ENCODE measurements at regions not wholly inside any gene's neighbourhood (a gene's known extent, or its start where the extent isn't known, plus 50 kb on each side); places are given as distances from the start of the nearest gene placed in this dataset.

DNA sequence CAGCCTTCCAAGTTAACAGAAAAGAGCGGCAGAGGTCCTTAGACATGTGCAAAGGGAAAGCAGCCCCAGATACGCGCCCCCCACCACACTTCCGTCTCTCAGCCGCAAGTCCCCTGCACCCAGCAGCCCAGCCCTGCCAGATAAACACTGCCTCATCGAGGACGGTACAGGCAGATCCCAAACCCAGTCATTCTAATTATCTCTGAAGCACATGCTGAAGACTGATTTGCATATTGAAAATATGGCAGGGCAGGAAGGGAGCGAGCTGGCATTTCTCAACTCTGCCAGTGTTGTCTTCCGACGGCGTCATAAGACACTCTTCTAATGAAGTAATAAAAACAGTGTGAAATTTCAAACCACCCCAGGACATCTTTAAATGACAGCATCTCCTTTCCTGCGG is 122.8 kb upstream of the CDH4 start:
- TF ChIP-seq, protein P1, sequence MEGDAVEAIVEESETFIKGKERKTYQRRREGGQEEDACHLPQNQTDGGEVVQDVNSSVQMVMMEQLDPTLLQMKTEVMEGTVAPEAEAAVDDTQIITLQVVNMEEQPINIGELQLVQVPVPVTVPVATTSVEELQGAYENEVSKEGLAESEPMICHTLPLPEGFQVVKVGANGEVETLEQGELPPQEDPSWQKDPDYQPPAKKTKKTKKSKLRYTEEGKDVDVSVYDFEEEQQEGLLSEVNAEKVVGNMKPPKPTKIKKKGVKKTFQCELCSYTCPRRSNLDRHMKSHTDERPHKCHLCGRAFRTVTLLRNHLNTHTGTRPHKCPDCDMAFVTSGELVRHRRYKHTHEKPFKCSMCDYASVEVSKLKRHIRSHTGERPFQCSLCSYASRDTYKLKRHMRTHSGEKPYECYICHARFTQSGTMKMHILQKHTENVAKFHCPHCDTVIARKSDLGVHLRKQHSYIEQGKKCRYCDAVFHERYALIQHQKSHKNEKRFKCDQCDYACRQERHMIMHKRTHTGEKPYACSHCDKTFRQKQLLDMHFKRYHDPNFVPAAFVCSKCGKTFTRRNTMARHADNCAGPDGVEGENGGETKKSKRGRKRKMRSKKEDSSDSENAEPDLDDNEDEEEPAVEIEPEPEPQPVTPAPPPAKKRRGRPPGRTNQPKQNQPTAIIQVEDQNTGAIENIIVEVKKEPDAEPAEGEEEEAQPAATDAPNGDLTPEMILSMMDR (IDR thresholded peaks at IDR 0.05): no peak
- TF ChIP-seq RAD21 (conservative IDR thresholded peaks at IDR 0.05 in 1 of 2, IDR thresholded peaks at IDR 0.05 in 1 of 2) (no peak), KDM1A (IDR thresholded peaks at IDR 0.05; ENCODE audit: low read depth) (no peak), JUNB (IDR thresholded peaks at IDR 0.05) (no peak), EP300 (IDR thresholded peaks at IDR 0.05) (no peak), MYC (IDR thresholded peaks at IDR 0.05; ENCODE audit: borderline replicate concordance, low read length) (no peak), RFX5 (IDR thresholded peaks at IDR 0.05) (no peak), POLR2AphosphoS2 (conservative IDR thresholded peaks at IDR 0.05; ENCODE audit: low read length) (no peak), TP53 (CRISPR knock-in tag; IDR thresholded peaks at IDR 0.05) (no peak), POLR2A (IDR thresholded peaks at IDR 0.05; ENCODE audit: low read length) (no peak)
- TF ChIP-seq, protein P2, sequence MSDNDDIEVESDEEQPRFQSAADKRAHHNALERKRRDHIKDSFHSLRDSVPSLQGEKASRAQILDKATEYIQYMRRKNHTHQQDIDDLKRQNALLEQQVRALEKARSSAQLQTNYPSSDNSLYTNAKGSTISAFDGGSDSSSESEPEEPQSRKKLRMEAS (IDR thresholded peaks at IDR 0.05): no peak
